NT2/D1 (cell line): ENCODE measurements at regions not wholly inside any gene's neighbourhood (a gene's known extent, or its start where the extent isn't known, plus 50 kb on each side); places are given as distances from the start of the nearest gene placed in this dataset.
A peak's percentile ranks its signal among the peaks of the same experiment; 100 is the strongest.

Experiments used
- DNase-seq: peaks from one replicate; pipeline ENCODE4 v3.0.0-alpha.2; 2011; ENCODE audit warnings: low read depth, low spot score
- H3K27me3 ChIP-seq: 2 replicates; pipeline ENCODE4 v1.6.0; 2011; ENCODE audit warnings: mild to moderate bottlenecking; ENCODE audit not compliant: insufficient read length, insufficient read depth
- H3K36me3 ChIP-seq: 2 replicates; pipeline ENCODE4 v1.6.1; 2011; ENCODE audit warnings: mild to moderate bottlenecking, low read length, mixed read lengths; ENCODE audit not compliant: insufficient read depth, insufficient read length
- H3K4me1 ChIP-seq: 2 replicates; pipeline ENCODE4 v1.5.1; 2011; ENCODE audit not compliant: insufficient read depth, insufficient read length
- H3K4me3 ChIP-seq: 2 replicates; pipeline ENCODE4 v1.5.1; 2011; ENCODE audit warnings: low read depth; ENCODE audit not compliant: insufficient read length
- H3K9ac ChIP-seq: 2 replicates; pipeline ENCODE4 v1.6.0; 2011; ENCODE audit warnings: low read depth; ENCODE audit not compliant: insufficient read length
- H3K9me3 ChIP-seq: 2 replicates; pipeline ENCODE4 v1.5.1; 2011; ENCODE audit warnings: mild to moderate bottlenecking, low read length; ENCODE audit not compliant: insufficient read depth
- SUZ12 ChIP-seq: IDR thresholded peaks from 2 replicates; pipeline ENCODE4 v1.6.1; 2011; ENCODE audit not compliant: insufficient read length, insufficient read depth; ENCODE audit errors: extremely low read depth
- YY1 ChIP-seq: IDR thresholded peaks from 2 replicates; pipeline ENCODE4 v1.6.1; 2011; ENCODE audit not compliant: insufficient read length, insufficient read depth
- ZNF274 ChIP-seq: IDR thresholded peaks from 2 replicates; pipeline ENCODE4 v1.6.1; 2011; ENCODE audit warnings: mild to moderate bottlenecking, low read depth, low read length

DNA sequence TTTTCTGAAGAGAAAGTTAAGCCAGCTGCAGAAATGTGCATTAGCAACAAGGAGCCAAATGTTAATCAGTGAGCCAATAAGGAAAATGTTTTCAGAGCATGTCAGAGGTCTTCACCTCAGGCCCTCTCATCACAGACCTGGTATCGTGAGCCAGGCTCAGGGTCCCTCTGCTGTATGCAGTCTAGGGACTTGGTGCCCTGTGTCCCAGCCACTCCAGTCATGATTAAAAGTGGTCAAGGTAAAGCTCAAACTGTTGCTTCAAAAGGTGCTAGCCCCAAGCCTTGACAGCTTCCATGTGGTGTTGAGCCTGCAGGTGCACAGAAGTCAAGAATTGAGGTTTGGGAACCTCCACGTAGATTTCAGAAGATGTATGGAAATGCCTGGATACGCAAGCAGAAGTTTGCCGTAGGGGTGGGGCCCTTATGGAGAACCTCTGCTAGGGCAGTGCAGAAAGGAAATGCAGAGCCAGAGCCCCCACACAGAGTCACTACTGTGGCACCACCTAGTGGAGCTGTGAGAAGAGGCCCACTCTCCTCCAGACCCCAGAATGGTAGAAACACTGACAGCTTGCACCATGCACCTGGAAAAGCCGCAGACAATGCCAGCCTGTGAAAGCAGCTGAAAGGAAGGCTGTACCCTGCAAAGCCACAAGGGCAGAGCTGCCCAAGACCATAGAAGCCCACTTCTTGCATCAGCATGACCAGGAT is 1128.7 kb downstream of the AMY1C start:
- DNase-seq = peak; percentile 5
- no peaks in the 10 kb centered on the region for H3K27me3 ChIP-seq

GRCh38 chr1:104884939-104885338 is 1135.2 kb downstream of the AMY1C start:
- H3K9me3 ChIP-seq = no peaks in the 10 kb centered on the region
- no peaks in the 10 kb centered on the region for H3K4me1 ChIP-seq
- H3K9ac ChIP-seq = no peak overlapping the region
- DNase-seq = no peak
- no peak overlapping the region for H3K4me3 ChIP-seq
- no peak for TF ChIP-seq SUZ12
- no peak for TF ChIP-seq YY1
- no peak for TF ChIP-seq ZNF274
- H3K27me3 ChIP-seq = no peaks in the 10 kb centered on the region
- no peaks in the 10 kb centered on the region for H3K36me3 ChIP-seq

More for the DNA sequence above, 1128.7 kb downstream of the AMY1C start:
- no peak overlapping the region for H3K4me3 ChIP-seq
- no peaks in the 10 kb centered on the region for H3K36me3 ChIP-seq
- no peak overlapping the region for H3K9ac ChIP-seq
- H3K4me1 ChIP-seq = no peaks in the 10 kb centered on the region
- no peaks in the 10 kb centered on the region for H3K9me3 ChIP-seq
- TF ChIP-seq ZNF274 (no peak), SUZ12 (no peak), YY1 (no peak)

DNA sequence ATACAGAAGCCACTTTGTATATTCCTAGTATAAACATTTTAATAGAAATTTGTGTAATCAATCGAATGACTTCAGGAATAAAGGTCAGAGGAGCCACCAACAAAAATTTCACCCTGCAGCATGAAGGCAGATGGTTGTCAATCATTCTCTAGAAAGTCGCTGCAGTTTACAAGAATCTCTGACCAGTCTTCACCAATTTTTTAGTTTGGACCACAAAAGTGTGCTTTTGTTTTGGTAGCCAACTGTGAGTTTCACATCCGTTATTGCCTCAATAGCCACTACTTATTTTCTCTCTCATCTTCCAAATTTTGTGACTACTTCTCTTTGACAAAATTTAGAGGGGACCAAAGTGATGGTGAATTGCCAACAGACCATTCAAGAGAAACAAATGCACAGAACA is 1155.6 kb downstream of the AMY1C start:
- DNase-seq = no peak
- no peaks in the 10 kb centered on the region for H3K36me3 ChIP-seq
- no peaks in the 10 kb centered on the region; the same call in 1 of the 2 replicates for H3K9me3 ChIP-seq
- H3K4me1 ChIP-seq = no peaks in the 10 kb centered on the region
- no peak overlapping the region for H3K4me3 ChIP-seq
- no peak for TF ChIP-seq YY1
- TF ChIP-seq SUZ12 = no peak
- TF ChIP-seq ZNF274 = no peak
- H3K9ac ChIP-seq = no peak overlapping the region
- no peaks in the 10 kb centered on the region for H3K27me3 ChIP-seq

GRCh38 chr1:104906141-104906540 is 1156.4 kb downstream of the AMY1C start:
- Histone ChIP-seq H3K36me3 (no peaks in the 10 kb centered on the region), H3K27me3 (no peaks in the 10 kb centered on the region), H3K4me3 (no peak overlapping the region), H3K9ac (no peak overlapping the region), H3K4me1 (no peaks in the 10 kb centered on the region), H3K9me3 (peaks cover 2% of the 10 kb centered on the region; the same call in 1 of the 2 replicates)
- TF ChIP-seq ZNF274 (no peak), SUZ12 (no peak), YY1 (no peak)
- no peak for DNase-seq

- no peak overlapping the region for H3K9ac ChIP-seq
- H3K9me3 ChIP-seq = no peaks in the 10 kb centered on the region
- no peak for DNase-seq
- H3K4me1 ChIP-seq = no peaks in the 10 kb centered on the region
- H3K4me3 ChIP-seq = no peak overlapping the region
- TF ChIP-seq SUZ12 (no peak), ZNF274 (no peak), YY1 (no peak)
- no peaks in the 10 kb centered on the region for H3K27me3 ChIP-seq
- no peaks in the 10 kb centered on the region for H3K36me3 ChIP-seq
These were observed 1169.5 kb downstream of the AMY1C start for GRCh38 chr1:104919188-104919587.

DNA sequence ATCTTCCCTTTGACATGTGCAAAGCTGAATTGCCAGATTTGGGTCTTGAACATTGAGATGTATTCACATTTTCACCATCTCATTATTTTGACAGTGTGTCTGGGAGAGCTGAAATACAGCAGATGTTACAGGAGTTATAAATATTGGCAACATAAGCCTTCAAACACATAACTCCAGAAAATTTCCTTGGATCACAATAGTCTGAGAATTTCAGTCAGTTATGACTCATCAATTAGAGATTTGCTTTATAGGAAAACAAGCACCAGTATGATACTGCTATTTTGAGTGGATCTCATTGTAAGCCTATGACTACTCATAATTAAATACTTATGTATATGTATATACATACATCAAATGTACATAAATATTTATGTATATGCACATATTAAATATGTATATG is 1171.8 kb downstream of the AMY1C start:
- Histone ChIP-seq H3K36me3 (no peaks in the 10 kb centered on the region), H3K9ac (no peak overlapping the region), H3K4me1 (no peaks in the 10 kb centered on the region), H3K27me3 (no peaks in the 10 kb centered on the region), H3K9me3 (no peaks in the 10 kb centered on the region), H3K4me3 (no peak overlapping the region)
- DNase-seq = no peak
- TF ChIP-seq YY1 = no peak
- TF ChIP-seq ZNF274 = no peak
- TF ChIP-seq SUZ12 = no peak

DNA sequence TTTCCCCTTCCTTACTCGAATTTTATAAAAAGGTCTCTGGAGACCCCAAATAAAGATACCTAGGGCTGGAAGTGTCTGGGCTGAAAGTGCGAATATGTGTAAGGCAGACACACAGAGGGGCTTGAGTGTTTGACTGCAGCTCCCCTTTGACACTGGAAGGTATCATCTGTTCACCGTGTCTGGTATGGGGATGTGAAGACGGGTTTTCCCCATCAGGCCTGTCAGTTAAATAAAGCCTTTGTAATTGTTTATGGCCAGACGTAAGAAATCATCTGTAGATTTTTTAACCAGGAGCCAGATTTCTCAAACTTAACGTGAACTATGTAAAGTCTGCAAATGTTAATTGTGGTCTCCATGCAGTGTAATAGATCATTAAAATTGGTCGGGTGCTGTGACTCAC is 1173.4 kb downstream of the AMY1C start:
- DNase-seq = no peak
- Histone ChIP-seq H3K9ac (no peak overlapping the region), H3K27me3 (no peaks in the 10 kb centered on the region), H3K4me1 (no peaks in the 10 kb centered on the region), H3K36me3 (no peaks in the 10 kb centered on the region), H3K4me3 (no peak overlapping the region), H3K9me3 (no peaks in the 10 kb centered on the region)
- TF ChIP-seq ZNF274 (no peak), SUZ12 (no peak), YY1 (no peak)

DNA sequence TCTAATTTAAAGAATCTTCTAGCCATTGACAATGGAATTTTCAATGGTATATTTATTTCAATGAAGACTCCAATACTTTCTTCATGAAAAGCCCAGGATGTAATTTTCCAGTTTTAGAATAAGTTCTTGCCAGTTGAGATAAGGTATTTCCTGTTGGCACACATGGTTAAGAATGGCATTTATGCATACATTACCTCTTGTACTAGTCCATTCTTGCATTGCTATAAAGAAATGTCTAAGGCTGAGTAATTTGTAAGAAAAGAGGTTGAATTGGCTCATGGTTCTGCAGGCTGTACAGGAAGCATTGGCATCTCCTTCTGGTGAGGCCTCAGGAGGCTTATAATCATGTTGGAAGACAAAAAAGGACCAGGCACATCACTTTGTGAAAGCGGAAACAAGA is 1179.6 kb downstream of the AMY1C start:
- Histone ChIP-seq H3K9ac (no peak overlapping the region), H3K9me3 (no peaks in the 10 kb centered on the region), H3K36me3 (no peaks in the 10 kb centered on the region), H3K4me3 (no peak overlapping the region), H3K27me3 (no peaks in the 10 kb centered on the region), H3K4me1 (no peaks in the 10 kb centered on the region)
- DNase-seq = no peak
- no peak for TF ChIP-seq SUZ12
- TF ChIP-seq YY1 = no peak
- TF ChIP-seq ZNF274 = no peak
